Esophagus (tissue), 2 donors: ENCODE measurements at regions not wholly inside any gene's neighbourhood (a gene's known extent, or its start where the extent isn't known, plus 50 kb on each side); places are given as distances from the start of the nearest gene placed in this dataset.

Source experiments
- H3K27ac ChIP-seq, 2 donors: one replicate each; pipeline ENCODE4 v1.5.1; 2013; ENCODE audit warnings: low read depth in 2 of 2, mild to moderate bottlenecking in 2 of 2, inconsistent platforms in 1 of 2, low read length in 1 of 2, moderate library complexity in 1 of 2
- H3K27me3 ChIP-seq, 2 donors: one replicate each; pipeline ENCODE4 v1.6.1; 2013; ENCODE audit warnings: low read length in 2 of 2, control low read depth in 1 of 2, mild to moderate bottlenecking in 1 of 2; ENCODE audit not compliant: insufficient read depth in 2 of 2, control insufficient read depth in 1 of 2
- H3K36me3 ChIP-seq, 2 donors: one replicate each; pipeline ENCODE4 v1.6.1; 2013; ENCODE audit warnings: low read length in 1 of 2; ENCODE audit not compliant: control insufficient read depth in 2 of 2, insufficient read depth in 2 of 2
- H3K4me1 ChIP-seq, 2 donors: one replicate each; pipeline ENCODE4 v1.6.1; 2013; ENCODE audit warnings: low read length in 1 of 2; ENCODE audit not compliant: control insufficient read depth in 2 of 2, insufficient read depth in 2 of 2
- H3K4me3 ChIP-seq, 2 donors: one replicate each; pipeline ENCODE4 v1.5.1; 2013; ENCODE audit warnings: low read length in 2 of 2, mild to moderate bottlenecking in 2 of 2, low read depth in 1 of 2, moderate library complexity in 1 of 2
- H3K9me3 ChIP-seq, 2 donors: one replicate each; pipeline ENCODE4 v1.6.1; 2013; ENCODE audit warnings: mild to moderate bottlenecking in 2 of 2, low read depth in 1 of 2, low read length in 1 of 2, moderate library complexity in 1 of 2; ENCODE audit not compliant: control insufficient read depth in 2 of 2, insufficient read depth in 1 of 2
- WGBS, 2 donors: extraction: QIAGEN DNeasy Blood & Tissue Kit; methylation state at CpG; one replicate each; pipeline ENCODE4 v1.1.7; 2013; 5-methylcytosine and 5-hydroxymethylcytosine counted together
- donor health status: healthy with polysubstance abuse.
- donor health status: Bipolar disorder and iron deficiency.

DNA sequence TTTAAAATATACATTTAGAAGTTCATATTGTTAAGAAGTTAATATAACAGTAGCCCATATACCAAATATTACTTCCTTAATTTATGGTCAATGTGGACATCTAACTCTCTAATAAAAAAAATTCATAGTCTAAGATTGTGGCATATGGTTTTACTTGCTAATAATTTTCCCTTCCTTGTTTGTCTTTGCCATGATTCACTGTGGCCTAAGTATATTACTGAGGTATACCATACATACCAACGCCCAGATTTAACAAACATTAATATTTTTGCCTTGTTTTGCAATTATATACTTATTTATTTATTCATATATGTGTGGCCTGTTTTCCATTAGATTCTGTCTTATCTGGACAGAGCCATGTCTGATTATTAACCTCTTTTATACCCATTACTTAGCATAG lies 54.6 kb upstream of the CCDC150 start:
- Histone ChIP-seq H3K4me3 (no peak overlapping the region), H3K9me3 (no peaks in the 10 kb centered on the region), H3K4me1 (no peaks in the 10 kb centered on the region), H3K36me3 (no peaks in the 10 kb centered on the region), H3K27ac (no peak overlapping the region), H3K27me3 (peaks cover 0 to 2% of the 10 kb centered on the region in 2 donors)
- 75 to 81% methylated on average over 1 of the region's 1 CpG for WGBS, 2 donors

DNA sequence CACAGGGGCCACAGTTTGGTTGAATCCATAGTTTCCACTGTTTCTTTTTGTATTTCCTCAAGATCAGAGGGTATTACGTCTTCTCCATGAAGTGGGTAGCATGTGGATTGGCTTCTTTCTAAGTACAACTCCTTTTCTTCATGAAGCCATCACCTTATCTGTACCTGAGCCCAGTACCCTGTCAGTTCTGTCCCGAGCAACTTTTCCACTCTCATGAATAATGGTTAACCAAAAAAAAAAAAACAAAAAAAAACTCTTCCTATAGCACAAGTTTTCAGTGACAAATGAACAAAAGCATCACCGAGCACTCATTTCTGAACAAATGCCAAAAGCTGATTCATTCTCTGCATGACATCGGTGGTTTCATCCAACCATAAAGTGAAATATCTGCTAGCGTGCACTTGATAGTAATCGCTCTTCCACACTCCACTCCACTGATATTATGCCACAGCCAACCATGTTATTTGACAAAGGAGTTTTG lies 53.0 kb upstream of the CCDC150 start:
- no peaks in the 10 kb centered on the region for H3K36me3 ChIP-seq
- H3K27me3 ChIP-seq = peaks cover 0 to 2% of the 10 kb centered on the region in 2 donors
- H3K4me1 ChIP-seq = no peaks in the 10 kb centered on the region
- H3K4me3 ChIP-seq = no peak overlapping the region
- no peaks in the 10 kb centered on the region for H3K9me3 ChIP-seq
- no peak overlapping the region for H3K27ac ChIP-seq
- WGBS, 2 donors = 24 to 41% methylated on average over 6 of the region's 6 CpGs

DNA sequence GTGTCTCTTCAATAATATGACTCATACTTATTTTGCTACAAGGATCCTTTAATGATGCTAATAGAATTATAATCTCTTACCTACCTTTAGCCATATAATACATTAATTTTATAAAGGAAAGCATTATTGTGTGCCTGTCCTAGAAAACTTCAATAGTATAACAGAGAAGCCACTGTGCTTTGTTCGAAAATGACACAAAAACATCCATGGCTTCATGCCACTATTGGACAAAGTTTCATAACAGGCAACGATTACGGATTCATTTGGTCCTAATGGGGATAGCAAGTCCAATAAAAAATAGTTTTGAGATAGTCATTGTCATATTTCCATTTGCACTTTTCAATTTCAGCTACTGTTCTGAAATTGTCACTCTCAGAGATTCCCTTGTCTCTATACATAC lies 52.5 kb upstream of the CCDC150 start:
- H3K4me1 ChIP-seq = no peaks in the 10 kb centered on the region
- no peak overlapping the region for H3K4me3 ChIP-seq
- 67 to 75% methylated on average over 3 of the region's 3 CpGs for WGBS, 2 donors
- H3K27me3 ChIP-seq = peaks cover 0 to 2% of the 10 kb centered on the region in 2 donors
- H3K9me3 ChIP-seq = no peaks in the 10 kb centered on the region
- H3K36me3 ChIP-seq = no peaks in the 10 kb centered on the region
- H3K27ac ChIP-seq = no peak overlapping the region

DNA sequence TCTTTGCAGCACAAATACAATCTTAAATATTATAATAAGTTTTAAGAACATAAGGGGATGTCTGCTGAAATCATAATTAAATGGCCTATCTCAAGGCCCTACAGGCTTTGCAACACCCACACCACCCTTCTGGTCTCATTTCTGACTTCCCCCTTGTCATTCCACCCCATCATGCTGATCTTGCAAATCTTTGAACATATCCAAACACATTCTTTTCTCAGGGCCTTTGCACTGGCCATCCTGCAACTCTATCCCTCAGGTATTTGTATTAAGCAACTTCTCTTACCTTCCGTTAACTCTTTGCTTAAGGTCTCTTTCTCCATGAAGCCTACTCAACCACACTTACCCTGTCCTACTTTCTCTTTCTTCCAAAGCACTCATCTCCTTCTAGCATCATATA lies 51.8 kb upstream of the CCDC150 start:
- 0 to 1% methylated on average over 1 of the region's 1 CpG for WGBS, 2 donors
- Histone ChIP-seq H3K27ac (no peak overlapping the region), H3K4me1 (no peaks in the 10 kb centered on the region), H3K36me3 (no peaks in the 10 kb centered on the region), H3K27me3 (peaks cover 0 to 2% of the 10 kb centered on the region in 2 donors), H3K4me3 (no peak overlapping the region), H3K9me3 (no peaks in the 10 kb centered on the region)

DNA sequence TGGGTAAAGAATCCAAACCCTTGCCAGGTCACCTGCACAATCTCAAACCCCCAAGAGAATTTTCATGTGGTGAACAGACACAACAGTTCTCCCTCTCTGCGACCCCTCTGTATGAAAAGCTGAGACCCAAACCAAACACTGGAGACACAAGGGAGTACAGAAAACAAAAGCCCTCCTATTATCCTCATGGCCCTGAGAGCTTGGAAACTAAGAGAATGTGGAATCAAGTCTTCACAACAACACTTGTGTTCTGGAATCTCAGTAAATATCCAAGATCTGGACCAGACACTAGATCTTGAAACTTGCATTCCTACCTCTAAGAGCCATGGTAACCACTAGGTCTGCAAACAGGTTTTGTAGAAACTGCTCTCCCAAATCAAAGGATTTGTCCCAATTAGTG lies 50.1 kb upstream of the CCDC150 start:
- Histone ChIP-seq H3K27ac (no peak overlapping the region), H3K4me3 (no peak overlapping the region), H3K4me1 (peaks cover 0 to 6% of the 10 kb centered on the region in 2 donors), H3K27me3 (peaks cover 0 to 2% of the 10 kb centered on the region in 2 donors), H3K9me3 (no peaks in the 10 kb centered on the region), H3K36me3 (no peaks in the 10 kb centered on the region)
- 94 to 100% methylated on average over 1 of the region's 1 CpG for WGBS, 2 donors
